ENCODE measurements at regions not wholly inside any gene's neighbourhood (a gene's known extent, or its start where the extent isn't known, plus 50 kb on each side); places are given as distances from the start of the nearest gene placed in this dataset.

DNA sequence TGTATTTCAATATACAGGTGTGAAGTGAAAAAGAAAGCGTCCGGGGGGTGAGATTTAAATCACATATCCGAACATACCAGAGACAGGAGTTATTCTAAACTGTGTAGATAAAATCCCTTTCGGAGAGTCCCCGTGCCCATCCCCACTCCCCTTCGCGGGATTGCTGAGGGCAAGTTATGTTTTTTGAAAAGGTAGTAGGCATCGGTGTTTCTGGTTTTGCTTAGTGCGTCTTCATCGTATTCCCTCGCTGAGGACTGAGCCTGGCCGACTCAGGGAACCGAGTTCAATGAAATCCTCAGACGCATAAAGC is 583.4 kb downstream of the ZEB2 start:
- TF ChIP-seq, protein P1, sequence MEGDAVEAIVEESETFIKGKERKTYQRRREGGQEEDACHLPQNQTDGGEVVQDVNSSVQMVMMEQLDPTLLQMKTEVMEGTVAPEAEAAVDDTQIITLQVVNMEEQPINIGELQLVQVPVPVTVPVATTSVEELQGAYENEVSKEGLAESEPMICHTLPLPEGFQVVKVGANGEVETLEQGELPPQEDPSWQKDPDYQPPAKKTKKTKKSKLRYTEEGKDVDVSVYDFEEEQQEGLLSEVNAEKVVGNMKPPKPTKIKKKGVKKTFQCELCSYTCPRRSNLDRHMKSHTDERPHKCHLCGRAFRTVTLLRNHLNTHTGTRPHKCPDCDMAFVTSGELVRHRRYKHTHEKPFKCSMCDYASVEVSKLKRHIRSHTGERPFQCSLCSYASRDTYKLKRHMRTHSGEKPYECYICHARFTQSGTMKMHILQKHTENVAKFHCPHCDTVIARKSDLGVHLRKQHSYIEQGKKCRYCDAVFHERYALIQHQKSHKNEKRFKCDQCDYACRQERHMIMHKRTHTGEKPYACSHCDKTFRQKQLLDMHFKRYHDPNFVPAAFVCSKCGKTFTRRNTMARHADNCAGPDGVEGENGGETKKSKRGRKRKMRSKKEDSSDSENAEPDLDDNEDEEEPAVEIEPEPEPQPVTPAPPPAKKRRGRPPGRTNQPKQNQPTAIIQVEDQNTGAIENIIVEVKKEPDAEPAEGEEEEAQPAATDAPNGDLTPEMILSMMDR (IDR thresholded peaks at IDR 0.05; ENCODE audit: low read depth, low read length): no peak
- H3K4me3 ChIP-seq (ENCODE audit: low read depth, low read length): peak overlapping the region; percentile 61

GRCh38 chr2:143935482-143935752 is 584.5 kb downstream of the ZEB2 start:
- TF ChIP-seq, protein P1 (IDR thresholded peaks at IDR 0.05; ENCODE audit: low read depth, low read length): no peak
- 0 out of 2 replicates have a peak overlapping the region, but pooled peaks have one; percentile 13 for H3K4me3 ChIP-seq (ENCODE audit: low read depth, low read length)

GRCh38 chr2:143934626-143935481 is 585.1 kb downstream of the ZEB2 start:
- TF ChIP-seq, protein P1 (IDR thresholded peaks at IDR 0.05; ENCODE audit: low read depth, low read length): no peak
- H3K4me3 ChIP-seq (ENCODE audit: low read depth, low read length): 0 out of 2 replicates have a peak overlapping the region, but pooled peaks have one; percentile 13

GRCh38 chr2:143933946-143934569 is 585.9 kb downstream of the ZEB2 start:
- TF ChIP-seq, protein P1 (IDR thresholded peaks at IDR 0.05; ENCODE audit: low read depth, low read length): no peak
- H3K4me3 ChIP-seq (ENCODE audit: low read depth, low read length): no peak overlapping the region

DNA sequence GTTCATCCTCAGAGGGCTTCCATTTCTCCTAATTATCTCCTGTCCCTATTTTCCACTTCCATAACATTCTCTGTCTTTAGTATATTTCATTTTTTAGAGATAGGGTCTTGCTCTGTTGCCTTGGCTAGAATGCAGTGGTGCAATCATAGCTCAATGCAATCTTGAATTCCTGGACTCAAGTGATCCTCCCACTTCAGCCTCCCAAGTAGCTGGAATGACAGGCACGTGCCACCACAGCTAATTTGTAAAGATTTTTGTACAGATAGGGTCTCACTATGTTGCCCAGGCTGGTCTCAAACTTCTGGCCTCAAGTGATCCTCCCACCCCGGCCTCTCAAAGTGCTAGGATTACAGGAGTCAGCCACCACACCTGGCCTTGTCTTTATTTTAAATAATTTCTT is 589.0 kb downstream of the ZEB2 start:
- no peak overlapping the region for H3K4me3 ChIP-seq (ENCODE audit: low read depth, low read length)
- TF ChIP-seq, protein P1 (IDR thresholded peaks at IDR 0.05; ENCODE audit: low read depth, low read length): no peak

DNA sequence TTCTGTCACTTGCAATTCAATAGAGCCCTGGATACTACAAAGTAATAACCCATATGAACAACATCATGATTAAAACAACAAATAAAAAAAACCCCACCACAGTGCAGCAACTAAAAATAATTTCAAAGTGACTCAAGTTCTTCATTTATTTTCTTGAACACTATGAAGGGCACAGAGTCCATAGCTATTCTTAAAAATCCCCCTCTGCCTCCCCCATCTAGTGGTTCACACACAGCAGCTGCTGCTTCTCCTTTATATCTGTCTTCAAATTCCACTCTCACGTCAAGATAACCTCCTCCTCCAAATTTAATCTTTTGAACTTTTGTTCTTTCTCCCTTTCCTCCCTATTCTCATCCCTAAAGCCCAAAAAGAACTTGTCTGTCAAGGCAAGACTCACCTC is 591.3 kb downstream of the ZEB2 start:
- H3K4me3 ChIP-seq (ENCODE audit: low read depth, low read length): no peak overlapping the region
- TF ChIP-seq, protein P1 (IDR thresholded peaks at IDR 0.05; ENCODE audit: low read depth, low read length): no peak

DNA sequence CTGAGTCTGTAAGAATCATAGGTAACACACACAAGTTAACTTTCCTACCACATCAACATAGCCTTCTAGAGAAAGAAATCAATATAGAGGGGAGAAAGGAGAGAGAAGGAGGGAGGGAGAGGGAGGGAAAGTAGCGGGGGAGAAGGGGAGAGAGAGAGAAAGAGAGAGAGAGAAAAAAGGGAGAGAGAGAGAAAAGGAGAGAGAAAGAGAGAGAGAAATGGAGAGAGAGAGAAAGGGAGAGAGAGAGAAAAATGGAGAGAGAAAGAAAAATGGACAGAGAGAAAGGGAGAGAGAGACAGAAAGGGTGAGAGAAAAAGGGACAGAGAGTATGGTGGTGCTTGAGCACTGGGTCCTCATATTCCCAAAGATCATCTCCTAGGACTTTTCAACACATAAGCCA is 591.7 kb downstream of the ZEB2 start:
- TF ChIP-seq, protein P1 (IDR thresholded peaks at IDR 0.05; ENCODE audit: low read depth, low read length): no peak

More for the DNA sequence above, 591.7 kb downstream of the ZEB2 start:
- H3K4me3 ChIP-seq (ENCODE audit: low read depth, low read length): no peak overlapping the region
